ENCODE measurements at regions not wholly inside any gene's neighbourhood (a gene's known extent, or its start where the extent isn't known, plus 50 kb on each side); places are given as distances from the start of the nearest gene placed in this dataset.
"Not testable (repeated sequence)": the region's sequence is repeated elsewhere in the genome, so short reads cannot be mapped to it uniquely, and the experiment has no call there.

DNA sequence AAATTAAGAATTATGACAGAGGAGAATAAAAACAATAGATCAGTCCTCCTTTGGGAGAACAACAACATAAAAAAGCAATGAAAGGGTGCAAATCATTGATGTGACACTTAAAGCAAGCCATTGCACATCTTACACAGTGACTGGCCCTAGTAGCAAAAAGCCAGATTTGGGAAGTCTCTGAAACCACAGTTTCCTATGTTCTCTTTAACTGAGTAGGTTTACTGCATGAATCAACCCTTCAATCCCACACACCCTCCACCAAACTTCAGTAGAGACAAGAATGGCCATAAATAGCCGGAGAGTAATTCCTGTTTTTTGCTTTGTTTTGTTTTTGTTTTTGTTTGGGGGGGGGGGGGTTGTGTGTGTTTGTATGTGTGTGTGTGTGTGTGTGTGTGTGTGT, 180.8 kb downstream of the VEGFC start:
- Mint-ChIP-seq H3K27me3 (no peaks in the 10 kb centered on the region), H3K4me3 (no peak overlapping the region), H3K36me3 (no peaks in the 10 kb centered on the region), H3K4me1 (no peaks in the 10 kb centered on the region), H3K27ac (peak overlapping the region in 1 of 6 donors; percentile 22), H3K9me3 (peaks cover 0 to 6% (median 4%) of the 10 kb centered on the region in 7 donors)
- no peak for DNase-seq
- no peak for ATAC-seq (ENCODE audit: low read depth in 2 of 2)

- H3K4me1 Mint-ChIP-seq: no peaks in the 10 kb centered on the region
- no peaks in the 10 kb centered on the region for H3K27me3 Mint-ChIP-seq
- no peak for ATAC-seq (ENCODE audit: low read depth in 2 of 2)
Observed at GRCh38 chr4:176614793-176615192, 177.9 kb downstream of the VEGFC start.

GRCh38 chr4:176616151-176616550, 176.6 kb downstream of the VEGFC start:
- DNase-seq (no peak), ATAC-seq (ENCODE audit: low read depth in 2 of 2) (no peak)
- no peak overlapping the region for H3K27ac Mint-ChIP-seq
- H3K36me3 Mint-ChIP-seq: no peaks in the 10 kb centered on the region
- H3K4me3 Mint-ChIP-seq: no peak overlapping the region
- H3K9me3 Mint-ChIP-seq: peaks cover 0 to 9% (median 6%) of the 10 kb centered on the region in 7 donors
- no peaks in the 10 kb centered on the region for H3K27me3 Mint-ChIP-seq
- no peaks in the 10 kb centered on the region for H3K4me1 Mint-ChIP-seq

More at GRCh38 chr4:176614793-176615192, 177.9 kb downstream of the VEGFC start:
- Mint-ChIP-seq H3K9me3 (peaks cover 0 to 6% (median 3%) of the 10 kb centered on the region in 7 donors), H3K36me3 (no peaks in the 10 kb centered on the region), H3K27ac (no peak overlapping the region), H3K4me3 (no peak overlapping the region)
- no peak for DNase-seq

DNA sequence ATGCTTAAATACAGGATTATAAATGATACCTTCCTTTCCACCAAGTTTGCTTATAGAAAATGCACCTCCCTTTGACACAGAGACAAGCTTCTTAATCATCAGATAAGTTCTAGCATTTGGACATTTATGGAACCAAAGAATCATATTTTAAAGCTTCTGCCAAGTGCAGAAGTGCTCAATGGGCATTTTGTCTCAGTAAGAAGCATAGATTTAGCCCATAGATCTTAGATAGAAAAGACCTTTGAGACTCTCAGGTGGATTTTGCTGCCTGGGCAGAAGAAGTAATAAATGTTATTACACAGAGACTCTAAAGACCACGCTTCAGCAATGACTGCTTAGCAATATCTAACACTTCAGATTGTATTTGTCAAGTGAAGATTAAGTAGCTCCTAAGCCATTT, 174.6 kb downstream of the VEGFC start:
- ATAC-seq (ENCODE audit: low read depth in 2 of 2): no peak
- Mint-ChIP-seq H3K36me3 (no peaks in the 10 kb centered on the region), H3K27ac (no peak overlapping the region), H3K4me1 (no peaks in the 10 kb centered on the region), H3K4me3 (no peak overlapping the region), H3K9me3 (peaks cover 0 to 9% (median 3%) of the 10 kb centered on the region in 7 donors), H3K27me3 (no peaks in the 10 kb centered on the region)
- no peak for DNase-seq

DNA sequence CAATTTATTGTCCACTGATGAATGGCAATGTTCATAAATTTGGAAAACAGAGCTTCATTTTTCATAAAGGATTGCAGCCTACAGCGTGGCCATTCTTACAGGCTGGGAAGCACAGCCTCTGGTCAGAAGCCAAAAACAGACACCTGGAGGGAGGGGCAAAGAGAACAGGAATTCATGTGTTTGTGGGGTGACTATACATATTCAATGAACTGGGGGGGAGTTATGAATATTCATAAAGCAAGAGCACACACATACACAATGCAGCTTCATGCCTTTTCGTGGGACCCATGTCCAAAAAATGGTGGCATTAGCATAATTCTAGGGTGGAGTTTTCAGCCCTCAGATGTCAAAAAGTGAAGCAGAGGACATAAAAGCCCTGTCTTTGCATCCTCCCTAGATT, 173.3 kb downstream of the VEGFC start:
- ATAC-seq (ENCODE audit: low read depth in 2 of 2): no peak
- no peaks in the 10 kb centered on the region for H3K36me3 Mint-ChIP-seq
- peaks cover 0 to 12% (median 6%) of the 10 kb centered on the region in 7 donors for H3K9me3 Mint-ChIP-seq
- no peak overlapping the region for H3K27ac Mint-ChIP-seq
- no peaks in the 10 kb centered on the region for H3K27me3 Mint-ChIP-seq
- no peaks in the 10 kb centered on the region for H3K4me1 Mint-ChIP-seq
- no peak for DNase-seq
- H3K4me3 Mint-ChIP-seq: no peak overlapping the region

DNA sequence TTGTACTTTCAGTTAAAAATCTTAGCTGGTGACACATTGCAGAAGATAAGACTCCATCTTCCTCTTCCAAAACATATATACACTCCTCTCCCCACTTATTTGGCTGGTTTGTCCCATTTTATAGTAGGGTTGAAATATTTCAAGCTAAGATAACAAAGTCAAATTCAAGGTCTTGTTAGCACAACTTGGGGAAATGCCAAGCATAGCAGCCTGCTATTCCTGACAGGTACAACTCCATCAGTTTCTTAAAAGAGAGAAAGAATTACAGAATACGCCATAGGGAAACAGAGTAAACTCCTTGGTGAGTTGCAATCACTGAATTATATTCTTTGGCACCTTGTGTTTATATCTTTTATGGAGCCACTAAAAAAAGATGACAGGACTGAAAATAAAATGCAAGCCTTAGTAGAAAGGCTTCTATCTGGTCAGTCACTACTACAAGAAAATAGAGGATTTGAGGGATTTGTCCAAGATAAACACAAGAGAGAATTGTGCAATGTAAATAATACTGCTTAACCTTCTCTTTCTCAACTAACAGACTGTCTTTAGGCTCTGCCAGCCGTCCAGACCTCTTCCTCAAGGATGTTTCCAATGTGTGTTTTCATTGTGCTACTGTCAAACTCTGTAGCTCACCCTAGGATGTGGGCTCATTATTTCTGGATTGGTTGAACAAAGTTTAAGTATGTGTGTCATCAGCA, 170.3 kb downstream of the VEGFC start:
- Mint-ChIP-seq H3K27me3 (no peaks in the 10 kb centered on the region), H3K27ac (no peak overlapping the region), H3K36me3 (no peaks in the 10 kb centered on the region), H3K4me1 (no peaks in the 10 kb centered on the region), H3K4me3 (no peak overlapping the region), H3K9me3 (peaks cover 0 to 16% (median 9%) of the 10 kb centered on the region in 7 donors)
- no peak for ATAC-seq (ENCODE audit: low read depth in 2 of 2)
- no peak for DNase-seq

DNA sequence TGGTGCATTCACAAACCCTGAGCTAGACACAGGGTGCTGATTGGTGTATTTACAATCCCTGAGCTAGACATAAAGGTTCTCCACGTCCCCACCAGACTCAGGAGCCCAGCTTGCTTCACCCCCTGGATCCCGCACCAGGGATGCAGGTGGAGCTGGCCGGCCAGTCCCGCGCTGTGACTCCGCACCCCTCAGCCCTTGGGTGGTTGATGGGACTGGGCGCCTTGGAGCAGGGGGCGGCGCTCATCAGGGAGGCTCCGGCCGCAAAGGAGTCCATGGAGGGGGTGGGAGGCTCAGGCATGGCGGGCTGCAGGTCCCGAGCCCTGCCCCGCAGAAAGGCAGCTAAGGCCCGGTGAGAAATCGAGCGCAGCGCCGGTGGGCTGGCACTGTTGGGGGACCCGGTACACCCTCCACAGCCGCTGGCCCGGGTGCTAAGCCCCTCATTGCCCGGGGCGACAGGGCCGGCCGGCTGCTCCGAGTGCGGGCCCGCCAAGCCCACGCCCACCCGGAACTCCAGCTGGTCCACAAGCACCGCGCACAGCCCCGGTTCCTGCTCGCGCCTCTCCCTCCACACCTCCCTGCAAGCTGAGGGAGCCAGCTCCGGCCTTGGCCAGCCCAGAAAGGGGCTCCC, 167.6 kb downstream of the VEGFC start:
- DNase-seq; H3K4me1 Mint-ChIP-seq; H3K4me3 Mint-ChIP-seq; H3K27ac Mint-ChIP-seq; H3K36me3 Mint-ChIP-seq; H3K27me3 Mint-ChIP-seq; ATAC-seq (ENCODE audit: low read depth in 2 of 2): not testable (repeated sequence)
- H3K9me3 Mint-ChIP-seq: peaks cover 2 to 16% (median 5%) of the 10 kb centered on the region in 7 donors

DNA sequence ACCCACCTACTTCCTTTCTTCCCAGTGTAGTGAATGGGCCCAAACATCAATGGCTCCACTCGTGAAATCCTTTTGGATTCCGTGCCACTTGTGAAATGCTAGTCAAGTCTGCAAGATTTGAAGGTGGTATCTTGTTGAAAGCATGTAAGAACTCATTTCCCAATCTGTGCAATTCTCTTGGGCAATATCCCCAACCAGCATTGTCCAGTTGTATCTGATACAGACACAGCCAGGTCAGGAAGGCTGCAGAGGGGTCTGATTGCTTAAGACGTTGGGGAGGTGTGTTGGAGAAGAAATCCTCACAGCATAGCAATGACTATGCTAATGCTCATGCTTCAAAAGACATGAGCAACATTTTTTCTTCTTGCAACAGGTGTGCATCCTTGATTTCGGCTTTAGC, 164.8 kb downstream of the VEGFC start:
- Mint-ChIP-seq H3K4me3 (no peak overlapping the region), H3K36me3 (no peaks in the 10 kb centered on the region), H3K9me3 (peaks cover 3 to 17% (median 8%) of the 10 kb centered on the region in 7 donors), H3K27ac (no peak overlapping the region), H3K4me1 (no peaks in the 10 kb centered on the region), H3K27me3 (no peaks in the 10 kb centered on the region)
- no peak for ATAC-seq (ENCODE audit: low read depth in 2 of 2)
- no peak for DNase-seq

- H3K9me3 Mint-ChIP-seq: peaks cover 0 to 8% (median 6%) of the 10 kb centered on the region in 7 donors
- ATAC-seq (ENCODE audit: low read depth in 2 of 2) (no peak), DNase-seq (no peak)
- no peak overlapping the region for H3K27ac Mint-ChIP-seq
- H3K4me1 Mint-ChIP-seq: no peaks in the 10 kb centered on the region
- H3K27me3 Mint-ChIP-seq: no peaks in the 10 kb centered on the region
- H3K36me3 Mint-ChIP-seq: no peaks in the 10 kb centered on the region
- no peak overlapping the region for H3K4me3 Mint-ChIP-seq
Observed at GRCh38 chr4:176631611-176632010, 161.1 kb downstream of the VEGFC start.

Measured in naive B cell (primary cell).